Naive thymus-derived CD4-positive, alpha-beta T cell (primary cell): ENCODE measurements at regions not wholly inside any gene's neighbourhood (a gene's known extent, or its start where the extent isn't known, plus 50 kb on each side); places are given as distances from the start of the nearest gene placed in this dataset.

Experiments
- ATAC-seq: fragments of 150-1000 bp; cut with Tn5 transposase; 2 replicates; pipeline ENCODE4 v1.10.0; 2021; ENCODE audit warnings: mild to moderate bottlenecking, moderate library complexity
- CTCF ChIA-PET: fragments of 350-600 bp; sonication (Branson Sonifier 250); formaldehyde crosslinking; loops from one replicate; lab custom pipeline; 2021; ENCODE audit warnings: antibody characterized with exemption; lab: Charles Lee
- POLR2A ChIA-PET: fragments of 350-600 bp; sonication (Branson Sonifier 250); formaldehyde crosslinking; loops from one replicate; lab custom pipeline; 2021; ENCODE audit warnings: antibody characterized with exemption, inconsistent platforms; lab: Charles Lee
- DNase-seq, 9 donors: peaks; one replicate each; pipeline versions ENCODE4 v3.0.0 to v3.0.0-alpha.2; 2020 to 2022; ENCODE audit warnings: mixed read lengths in 1 of 9
- H3K27ac ChIP-seq: one replicate; pipeline ENCODE4 v1.7.0; 2013; ENCODE audit warnings: mild to moderate bottlenecking, low read depth, low read length, moderate library complexity
- H3K27me3 ChIP-seq, 2 donors: one replicate each; pipeline ENCODE4 v1.7.0; 2013; ENCODE audit warnings: low read length in 2 of 2, mild to moderate bottlenecking in 2 of 2, moderate library complexity in 2 of 2; ENCODE audit not compliant: control insufficient read depth in 2 of 2, insufficient read depth in 2 of 2
- H3K36me3 ChIP-seq, 3 experiments: 1 replicate in 2 of 3; 2 replicates in 1 of 3; pipeline ENCODE4 v1.7.0; 2013; ENCODE audit warnings: low read length in 3 of 3, mild to moderate bottlenecking in 3 of 3, moderate library complexity in 1 of 3; ENCODE audit not compliant: insufficient read depth in 3 of 3, control insufficient read depth in 2 of 3
- H3K4me1 ChIP-seq, 2 donors: one replicate each; pipeline ENCODE4 v1.7.0; 2013; ENCODE audit warnings: low read length in 2 of 2, mild to moderate bottlenecking in 2 of 2, moderate library complexity in 1 of 2; ENCODE audit not compliant: control insufficient read depth in 2 of 2, insufficient read depth in 2 of 2
- H3K4me3 ChIP-seq: 2 replicates; pipeline ENCODE4 v1.7.0; 2013; ENCODE audit warnings: mild to moderate bottlenecking, low read length
- H3K9me3 ChIP-seq, 3 experiments: 1 replicate in 2 of 3; 2 replicates in 1 of 3; pipeline ENCODE4 v1.7.0; 2013; ENCODE audit warnings: low read length in 3 of 3; ENCODE audit not compliant: control insufficient read depth in 2 of 3
- H3K27ac Mint-ChIP-seq, 9 donors: one replicate each; pipeline ENCODE4 v1.8.0; 2020 to 2022; ENCODE audit warnings: mixed read lengths in 9 of 9, mild to moderate bottlenecking in 8 of 9, moderate library complexity in 5 of 9, inconsistent platforms in 2 of 9
- H3K27me3 Mint-ChIP-seq, 5 donors: one replicate each; pipeline ENCODE4 v1.8.0; 2021 to 2022; ENCODE audit warnings: mixed read lengths in 5 of 5, mild to moderate bottlenecking in 1 of 5
- H3K36me3 Mint-ChIP-seq, 5 donors: one replicate each; pipeline ENCODE4 v1.8.0; 2020 to 2022; ENCODE audit warnings: mixed read lengths in 5 of 5, mild to moderate bottlenecking in 3 of 5, inconsistent platforms in 1 of 5
- H3K4me1 Mint-ChIP-seq, 7 donors: one replicate each; pipeline ENCODE4 v1.8.0; 2020 to 2022; ENCODE audit warnings: mixed read lengths in 7 of 7, mild to moderate bottlenecking in 3 of 7, inconsistent platforms in 1 of 7
- H3K4me3 Mint-ChIP-seq, 10 donors: one replicate each; pipeline ENCODE4 v1.8.0; 2020 to 2022; ENCODE audit warnings: mild to moderate bottlenecking in 10 of 10, mixed read lengths in 10 of 10, moderate library complexity in 6 of 10, inconsistent platforms in 2 of 10
- H3K9me3 Mint-ChIP-seq, 11 donors: one replicate each; pipeline ENCODE4 v1.8.0; 2020 to 2022; ENCODE audit warnings: mixed read lengths in 11 of 11, mild to moderate bottlenecking in 4 of 11, inconsistent platforms in 1 of 11, moderate library complexity in 1 of 11
- intact Hi-C, 2 donors: fragments of 100-400 bp; cut with micrococcal nuclease; formaldehyde crosslinking; loops; one replicate each; pipeline ENCODE4 v1.15.1; 2023

- ChIA-PET CTCF (no interaction called here), POLR2A (no interaction called here)
- no peaks in the 10 kb centered on the region for H3K4me1 ChIP-seq
- DNase-seq (no peak), ATAC-seq (no peak)
- H3K36me3 ChIP-seq = no peaks in the 10 kb centered on the region
- peaks cover 0 to 5% (median 0%) of the 10 kb centered on the region in 5 donors for H3K27me3 Mint-ChIP-seq
- H3K4me3 Mint-ChIP-seq = no peak overlapping the region
- H3K27ac ChIP-seq = no peak overlapping the region
- no peak overlapping the region for H3K27ac Mint-ChIP-seq
- peaks cover 0 to 26% (median 2%) of the 10 kb centered on the region in 11 donors for H3K9me3 Mint-ChIP-seq
- H3K36me3 Mint-ChIP-seq = no peaks in the 10 kb centered on the region
- H3K4me3 ChIP-seq = no peak overlapping the region
- intact Hi-C loops = no loop called here
- H3K27me3 ChIP-seq = no peaks in the 10 kb centered on the region
- H3K4me1 Mint-ChIP-seq = peaks cover 0 to 1% (median 0%) of the 10 kb centered on the region in 7 donors
- H3K9me3 ChIP-seq = no peaks in the 10 kb centered on the region
Observed at GRCh38 chr2:192357217-192357616, 162.5 kb upstream of the TMEFF2 start.

- no peak overlapping the region for H3K4me3 Mint-ChIP-seq
- no peak overlapping the region for H3K27ac Mint-ChIP-seq
- peaks cover 0 to 5% (median 0%) of the 10 kb centered on the region in 5 donors for H3K27me3 Mint-ChIP-seq
Observed at GRCh38 chr2:192354512-192355244, 159.9 kb upstream of the TMEFF2 start.

GRCh38 chr2:192347542-192347941 lies 152.8 kb upstream of the TMEFF2 start:
- no peaks in the 10 kb centered on the region for H3K9me3 ChIP-seq
- CTCF ChIA-PET = no interaction called here
- no peaks in the 10 kb centered on the region for H3K4me1 ChIP-seq
- ATAC-seq (no peak), DNase-seq (no peak)
- intact Hi-C loops = no loop called here
- no peak overlapping the region for H3K4me3 Mint-ChIP-seq
- H3K9me3 Mint-ChIP-seq = peaks cover 0 to 8% (median 0%) of the 10 kb centered on the region in 11 donors
- H3K27ac Mint-ChIP-seq = no peak overlapping the region
- no peaks in the 10 kb centered on the region for H3K36me3 ChIP-seq
- no peaks in the 10 kb centered on the region for H3K27me3 Mint-ChIP-seq
- POLR2A ChIA-PET = no interaction called here
- H3K4me1 Mint-ChIP-seq = no peaks in the 10 kb centered on the region
- no peak overlapping the region for H3K4me3 ChIP-seq
- no peak overlapping the region for H3K27ac ChIP-seq
- no peaks in the 10 kb centered on the region for H3K36me3 Mint-ChIP-seq
- H3K27me3 ChIP-seq = no peaks in the 10 kb centered on the region

More at GRCh38 chr2:192354512-192355244, 159.9 kb upstream of the TMEFF2 start:
- ATAC-seq = no peak
- Histone ChIP-seq H3K4me1 (no peaks in the 10 kb centered on the region), H3K9me3 (no peaks in the 10 kb centered on the region), H3K36me3 (no peaks in the 10 kb centered on the region), H3K4me3 (no peak overlapping the region), H3K27ac (no peak overlapping the region), H3K27me3 (no peaks in the 10 kb centered on the region)
- Mint-ChIP-seq H3K9me3 (peaks cover 0 to 15% (median 0%) of the 10 kb centered on the region in 11 donors), H3K36me3 (no peaks in the 10 kb centered on the region), H3K4me1 (peaks cover 0 to 1% (median 0%) of the 10 kb centered on the region in 7 donors)
- DNase-seq = no peak
- intact Hi-C loops = no loop called here
- ChIA-PET POLR2A (no interaction called here), CTCF (no interaction called here)

- no peak overlapping the region for H3K4me3 ChIP-seq
- H3K36me3 ChIP-seq = no peaks in the 10 kb centered on the region
- Mint-ChIP-seq H3K4me1 (no peaks in the 10 kb centered on the region), H3K36me3 (no peaks in the 10 kb centered on the region), H3K27me3 (no peaks in the 10 kb centered on the region), H3K27ac (no peak overlapping the region), H3K9me3 (peaks cover 0 to 8% (median 0%) of the 10 kb centered on the region in 11 donors), H3K4me3 (no peak overlapping the region)
- DNase-seq = no peak
- H3K27ac ChIP-seq = no peak overlapping the region
- ChIA-PET CTCF (no interaction called here), POLR2A (no interaction called here)
- no peaks in the 10 kb centered on the region for H3K9me3 ChIP-seq
- ATAC-seq = no peak
- H3K27me3 ChIP-seq = no peaks in the 10 kb centered on the region
- no peaks in the 10 kb centered on the region for H3K4me1 ChIP-seq
- intact Hi-C loops = no loop called here
Observed at GRCh38 chr2:192345287-192345686, 150.6 kb upstream of the TMEFF2 start.

- CTCF ChIA-PET = no interaction called here
- no peaks in the 10 kb centered on the region for H3K4me1 ChIP-seq
- DNase-seq (no peak), ATAC-seq (no peak)
- POLR2A ChIA-PET = no interaction called here
- H3K4me1 Mint-ChIP-seq = no peaks in the 10 kb centered on the region
- no peak overlapping the region for H3K27ac ChIP-seq
- H3K27me3 Mint-ChIP-seq = no peaks in the 10 kb centered on the region
- intact Hi-C loops = no loop called here
- H3K4me3 ChIP-seq = no peak overlapping the region
- H3K9me3 ChIP-seq = no peaks in the 10 kb centered on the region
- H3K36me3 ChIP-seq = no peaks in the 10 kb centered on the region
- H3K27me3 ChIP-seq = no peaks in the 10 kb centered on the region
- no peak overlapping the region for H3K4me3 Mint-ChIP-seq
- H3K9me3 Mint-ChIP-seq = peaks cover 0 to 4% (median 0%) of the 10 kb centered on the region in 11 donors
- no peaks in the 10 kb centered on the region for H3K36me3 Mint-ChIP-seq
- no peak overlapping the region for H3K27ac Mint-ChIP-seq
Observed at GRCh38 chr2:192333642-192334041, 138.9 kb upstream of the TMEFF2 start.

GRCh38 chr2:192328297-192328696 lies 133.6 kb upstream of the TMEFF2 start:
- Histone ChIP-seq H3K36me3 (no peaks in the 10 kb centered on the region), H3K27ac (no peak overlapping the region), H3K27me3 (no peaks in the 10 kb centered on the region), H3K9me3 (no peaks in the 10 kb centered on the region), H3K4me3 (no peak overlapping the region), H3K4me1 (no peaks in the 10 kb centered on the region)
- no peak overlapping the region for H3K27ac Mint-ChIP-seq
- ChIA-PET CTCF (interaction anchor here (0.6 kb wide), 1 partner anchor 1634 kb away, joined by 5 read pairs; no protein-coding TSS in a partner anchor), POLR2A (no interaction called here)
- DNase-seq (no peak), ATAC-seq (no peak)
- no peaks in the 10 kb centered on the region for H3K36me3 Mint-ChIP-seq
- peaks cover 0 to 3% (median 0%) of the 10 kb centered on the region in 11 donors for H3K9me3 Mint-ChIP-seq
- no peak overlapping the region for H3K4me3 Mint-ChIP-seq
- intact Hi-C loops = no loop called here
- H3K27me3 Mint-ChIP-seq = no peaks in the 10 kb centered on the region
- H3K4me1 Mint-ChIP-seq = no peaks in the 10 kb centered on the region

GRCh38 chr2:192327576-192327975 lies 132.8 kb upstream of the TMEFF2 start:
- intact Hi-C loops = no loop called here
- Mint-ChIP-seq H3K36me3 (no peaks in the 10 kb centered on the region), H3K4me1 (no peaks in the 10 kb centered on the region), H3K27me3 (no peaks in the 10 kb centered on the region), H3K9me3 (peaks cover 0 to 3% (median 0%) of the 10 kb centered on the region in 11 donors), H3K27ac (no peak overlapping the region), H3K4me3 (no peak overlapping the region)
- Histone ChIP-seq H3K9me3 (no peaks in the 10 kb centered on the region), H3K27me3 (no peaks in the 10 kb centered on the region), H3K36me3 (no peaks in the 10 kb centered on the region), H3K27ac (no peak overlapping the region), H3K4me3 (no peak overlapping the region), H3K4me1 (no peaks in the 10 kb centered on the region)
- ChIA-PET CTCF (no interaction called here), POLR2A (no interaction called here)
- DNase-seq (no peak), ATAC-seq (no peak)
